ENCODE measurements at regions not wholly inside any gene's neighbourhood (a gene's known extent, or its start where the extent isn't known, plus 50 kb on each side); places are given as distances from the start of the nearest gene placed in this dataset.

- Mint-ChIP-seq H3K27me3 (ENCODE audit: insufficient read depth) (peaks cover 8% of the 10 kb centered on the region), H3K4me3 (peak overlapping the region; percentile 11; the same call in 1 of the 2 replicates), H3K9me3 (no peaks in the 10 kb centered on the region), H3K4me1 (ENCODE audit: low read depth) (peaks cover 34% of the 10 kb centered on the region; the same call in 1 of the 2 replicates), H3K36me3 (ENCODE audit: low read depth) (no peaks in the 10 kb centered on the region), H3K27ac (peak overlapping the region; percentile 64; the same call in 1 of the 2 replicates)
- TF ChIP-seq CTCF (IDR thresholded peaks at IDR 0.05) = no peak
- no peak for DNase-seq
Measured at GRCh38 chr2:41736586-41736985, 311.2 kb upstream of the PKDCC start.

- Mint-ChIP-seq H3K4me1 (ENCODE audit: low read depth) (peaks cover 34% of the 10 kb centered on the region; the same call in 1 of the 2 replicates), H3K27ac (no peak overlapping the region), H3K4me3 (no peak overlapping the region), H3K36me3 (ENCODE audit: low read depth) (no peaks in the 10 kb centered on the region), H3K27me3 (ENCODE audit: insufficient read depth) (peaks cover 8% of the 10 kb centered on the region), H3K9me3 (no peaks in the 10 kb centered on the region)
- no peak for TF ChIP-seq CTCF (IDR thresholded peaks at IDR 0.05)
- no peak for DNase-seq
Measured at GRCh38 chr2:41737888-41738287, 309.9 kb upstream of the PKDCC start.

- Mint-ChIP-seq H3K36me3 (ENCODE audit: low read depth) (no peaks in the 10 kb centered on the region), H3K9me3 (no peaks in the 10 kb centered on the region), H3K4me3 (no peak overlapping the region), H3K27me3 (ENCODE audit: insufficient read depth) (peaks cover 4% of the 10 kb centered on the region), H3K4me1 (ENCODE audit: low read depth) (peaks cover 4% of the 10 kb centered on the region; the same call in 1 of the 2 replicates), H3K27ac (no peak overlapping the region)
- DNase-seq = no peak
- TF ChIP-seq CTCF (IDR thresholded peaks at IDR 0.05) = no peak
Measured at GRCh38 chr2:41741951-41742595, 305.7 kb upstream of the PKDCC start.

GRCh38 chr2:41743324-41743723, 304.5 kb upstream of the PKDCC start:
- no peak for TF ChIP-seq CTCF (IDR thresholded peaks at IDR 0.05)
- no peak for DNase-seq
- H3K4me1 Mint-ChIP-seq (ENCODE audit: low read depth) = no peaks in the 10 kb centered on the region; the same call in 1 of the 2 replicates
- H3K27ac Mint-ChIP-seq = no peak overlapping the region
- H3K9me3 Mint-ChIP-seq = no peaks in the 10 kb centered on the region
- peaks cover 4% of the 10 kb centered on the region for H3K27me3 Mint-ChIP-seq (ENCODE audit: insufficient read depth)
- H3K4me3 Mint-ChIP-seq = no peak overlapping the region
- H3K36me3 Mint-ChIP-seq (ENCODE audit: low read depth) = no peaks in the 10 kb centered on the region

- DNase-seq = no peak
- H3K27ac Mint-ChIP-seq = no peak overlapping the region
- H3K4me1 Mint-ChIP-seq (ENCODE audit: low read depth) = no peaks in the 10 kb centered on the region
- H3K9me3 Mint-ChIP-seq = no peaks in the 10 kb centered on the region
- H3K4me3 Mint-ChIP-seq = no peak overlapping the region
- no peak for TF ChIP-seq CTCF (IDR thresholded peaks at IDR 0.05)
- no peaks in the 10 kb centered on the region for H3K36me3 Mint-ChIP-seq (ENCODE audit: low read depth)
- no peaks in the 10 kb centered on the region for H3K27me3 Mint-ChIP-seq (ENCODE audit: insufficient read depth)
Measured at GRCh38 chr2:41750829-41751228, 297.0 kb upstream of the PKDCC start.

All from HFFc6 (cell line).